Liver (tissue), 3 donors: ENCODE measurements at regions not wholly inside any gene's neighbourhood (a gene's known extent, or its start where the extent isn't known, plus 50 kb on each side); places are given as distances from the start of the nearest gene placed in this dataset.

Source experiments
- CTCF ChIP-seq: fragments of 150-350 bp; IDR thresholded peaks from 2 replicates; pipeline ENCODE4 v1.5.1; 2017; ENCODE audit warnings: improper control_type of control experiment, low read depth, low read length; ENCODE audit not compliant: missing input control
- EGR1 ChIP-seq, 2 donors: IDR thresholded peaks; 2 replicates each; pipeline ENCODE4 v1.6.1; 2016 to 2018; ENCODE audit warnings: antibody characterized with exemption in 2 of 2, low read depth in 2 of 2
- GABPA ChIP-seq, 2 donors: IDR thresholded peaks in 1 of 2; conservative IDR thresholded peaks in 1 of 2; 2 replicates each; pipeline ENCODE4 v1.6.1; 2016; ENCODE audit warnings: antibody characterized with exemption in 2 of 2, mild to moderate bottlenecking in 1 of 2, moderate library complexity in 1 of 2
- JUND ChIP-seq, 2 donors: IDR thresholded peaks; 2 replicates each; pipeline ENCODE4 v1.6.1; 2016; ENCODE audit warnings: antibody characterized with exemption in 2 of 2
- MAX ChIP-seq: IDR thresholded peaks from 2 replicates; pipeline ENCODE4 v1.6.1; 2016; ENCODE audit warnings: antibody characterized with exemption
- REST ChIP-seq: IDR thresholded peaks from 2 replicates; pipeline ENCODE4 v1.6.1; 2016; ENCODE audit warnings: antibody characterized with exemption, mild to moderate bottlenecking
- RXRA ChIP-seq, 2 donors: IDR thresholded peaks; 2 replicates each; pipeline ENCODE4 v1.6.1; 2017 to 2018; ENCODE audit warnings: antibody characterized with exemption in 2 of 2, mild to moderate bottlenecking in 1 of 2
- SP1 ChIP-seq: IDR thresholded peaks from 2 replicates; pipeline ENCODE4 v1.6.1; 2018; ENCODE audit warnings: antibody characterized with exemption, mild to moderate bottlenecking
- donor health status: healthy.
- donor health status: healthy.

- TF ChIP-seq CTCF, result no peak
- TF ChIP-seq REST, result no peak
- TF ChIP-seq MAX, result no peak
- TF ChIP-seq SP1, result no peak
- TF ChIP-seq EGR1 (IDR thresholded peaks at IDR 0.05; ENCODE audit: low read depth in 2 of 2), result no peak
- no peak for TF ChIP-seq RXRA (IDR thresholded peaks at IDR 0.05)
- TF ChIP-seq GABPA (IDR thresholded peaks at IDR 0.05 in 1 of 2, conservative IDR thresholded peaks at IDR 0.05 in 1 of 2), result no peak
- TF ChIP-seq JUND (IDR thresholded peaks at IDR 0.05), result no peak
Observed at GRCh38 chr16:86357303-86357702, 153.0 kb upstream of the FOXF1 start.
